ENCODE measurements at regions not wholly inside any gene's neighbourhood (a gene's known extent, or its start where the extent isn't known, plus 50 kb on each side); places are given as distances from the start of the nearest gene placed in this dataset.

DNA sequence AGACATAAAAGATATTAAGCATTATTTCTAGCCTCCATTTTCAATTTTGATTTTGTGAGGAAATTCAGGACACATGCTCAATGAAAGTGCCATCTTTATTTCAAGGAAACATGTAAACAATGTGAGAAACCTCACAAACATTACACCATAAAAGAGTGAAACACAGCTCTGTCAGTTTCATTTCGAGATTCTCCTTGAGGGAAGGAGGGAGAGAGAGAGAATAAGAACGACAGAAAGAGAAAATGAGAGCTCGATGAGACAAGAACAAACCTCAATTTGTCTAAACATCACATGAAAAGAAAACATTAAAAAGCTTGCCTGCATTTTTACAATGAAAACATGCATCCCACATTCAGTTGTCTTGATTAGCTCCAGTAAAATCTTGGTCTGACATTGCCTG lies 553.5 kb upstream of the MEF2C start:
- TF ChIP-seq, protein P1, sequence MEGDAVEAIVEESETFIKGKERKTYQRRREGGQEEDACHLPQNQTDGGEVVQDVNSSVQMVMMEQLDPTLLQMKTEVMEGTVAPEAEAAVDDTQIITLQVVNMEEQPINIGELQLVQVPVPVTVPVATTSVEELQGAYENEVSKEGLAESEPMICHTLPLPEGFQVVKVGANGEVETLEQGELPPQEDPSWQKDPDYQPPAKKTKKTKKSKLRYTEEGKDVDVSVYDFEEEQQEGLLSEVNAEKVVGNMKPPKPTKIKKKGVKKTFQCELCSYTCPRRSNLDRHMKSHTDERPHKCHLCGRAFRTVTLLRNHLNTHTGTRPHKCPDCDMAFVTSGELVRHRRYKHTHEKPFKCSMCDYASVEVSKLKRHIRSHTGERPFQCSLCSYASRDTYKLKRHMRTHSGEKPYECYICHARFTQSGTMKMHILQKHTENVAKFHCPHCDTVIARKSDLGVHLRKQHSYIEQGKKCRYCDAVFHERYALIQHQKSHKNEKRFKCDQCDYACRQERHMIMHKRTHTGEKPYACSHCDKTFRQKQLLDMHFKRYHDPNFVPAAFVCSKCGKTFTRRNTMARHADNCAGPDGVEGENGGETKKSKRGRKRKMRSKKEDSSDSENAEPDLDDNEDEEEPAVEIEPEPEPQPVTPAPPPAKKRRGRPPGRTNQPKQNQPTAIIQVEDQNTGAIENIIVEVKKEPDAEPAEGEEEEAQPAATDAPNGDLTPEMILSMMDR (IDR thresholded peaks at IDR 0.05; ENCODE audit: control insufficient read depth, insufficient read depth, low read depth, low read length, missing control alignments): no peak
- no peak overlapping the region for H3K4me3 ChIP-seq (ENCODE audit: control insufficient read depth, low read depth, low read length)
- no peak for DNase-seq (ENCODE audit: low read depth)

DNA sequence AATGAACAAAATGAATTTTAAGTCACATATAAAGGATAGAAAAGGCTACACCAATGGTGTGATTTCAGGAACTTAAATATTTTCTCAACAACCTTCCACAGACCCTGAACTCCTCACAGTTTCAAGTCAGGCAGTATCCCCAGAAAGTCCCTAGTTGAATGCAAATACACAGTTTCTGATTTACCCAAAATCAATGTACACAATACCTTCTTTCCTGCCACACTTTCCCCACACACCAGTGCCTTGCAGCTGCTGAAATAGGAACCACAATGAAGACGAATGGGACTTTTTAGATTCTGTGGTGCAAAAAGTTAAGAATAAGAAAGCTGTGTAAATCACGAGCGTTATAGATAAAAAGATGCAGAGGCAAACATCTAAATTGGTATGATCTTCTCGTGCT lies 552.4 kb upstream of the MEF2C start:
- TF ChIP-seq, protein P1 (IDR thresholded peaks at IDR 0.05; ENCODE audit: control insufficient read depth, insufficient read depth, low read depth, low read length, missing control alignments): no peak
- no peak for DNase-seq (ENCODE audit: low read depth)
- no peak overlapping the region for H3K4me3 ChIP-seq (ENCODE audit: control insufficient read depth, low read depth, low read length)

DNA sequence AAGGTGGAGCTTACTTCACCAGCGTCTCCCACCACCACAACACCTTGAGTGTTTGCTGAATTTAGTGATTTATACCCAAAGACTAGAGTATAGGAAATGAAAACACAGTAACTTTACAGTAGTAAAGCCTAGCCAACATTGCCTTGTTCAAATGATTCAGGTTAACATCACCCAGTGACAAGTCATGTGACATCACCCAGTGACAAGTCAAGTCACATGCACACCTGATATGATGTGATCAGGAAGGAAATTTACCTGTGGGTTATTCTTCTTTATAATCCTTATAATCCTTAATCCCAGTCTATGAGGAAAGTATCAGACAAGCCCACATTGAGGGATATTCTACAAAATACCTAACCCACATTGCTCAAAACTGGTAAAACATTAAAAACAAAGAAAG lies 545.6 kb upstream of the MEF2C start:
- DNase-seq (ENCODE audit: low read depth): no peak
- TF ChIP-seq, protein P1 (IDR thresholded peaks at IDR 0.05; ENCODE audit: control insufficient read depth, insufficient read depth, low read depth, low read length, missing control alignments): no peak
- no peak overlapping the region for H3K4me3 ChIP-seq (ENCODE audit: control insufficient read depth, low read depth, low read length)

DNA sequence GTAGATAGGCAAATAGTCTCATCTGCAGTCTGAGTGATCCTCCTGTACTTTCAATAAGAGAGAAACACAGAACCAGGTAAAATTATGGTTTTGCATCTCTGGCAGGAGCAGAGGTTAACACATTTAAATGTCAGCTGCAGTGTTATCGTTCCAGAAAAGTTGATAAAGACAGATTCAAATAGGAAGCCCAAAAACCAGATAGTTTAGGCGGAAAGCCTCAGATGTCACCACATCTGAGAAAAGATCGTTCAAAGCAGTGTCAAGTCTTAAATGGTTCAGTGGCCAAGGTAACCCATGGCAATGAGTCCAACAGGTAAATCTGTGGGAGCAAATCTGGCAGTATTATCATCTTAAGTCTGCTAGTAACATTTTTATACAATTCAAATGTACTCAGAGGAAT lies 542.1 kb upstream of the MEF2C start:
- H3K4me3 ChIP-seq (ENCODE audit: control insufficient read depth, low read depth, low read length): no peak overlapping the region
- DNase-seq (ENCODE audit: low read depth): no peak
- TF ChIP-seq, protein P1 (IDR thresholded peaks at IDR 0.05; ENCODE audit: control insufficient read depth, insufficient read depth, low read depth, low read length, missing control alignments): no peak

DNA sequence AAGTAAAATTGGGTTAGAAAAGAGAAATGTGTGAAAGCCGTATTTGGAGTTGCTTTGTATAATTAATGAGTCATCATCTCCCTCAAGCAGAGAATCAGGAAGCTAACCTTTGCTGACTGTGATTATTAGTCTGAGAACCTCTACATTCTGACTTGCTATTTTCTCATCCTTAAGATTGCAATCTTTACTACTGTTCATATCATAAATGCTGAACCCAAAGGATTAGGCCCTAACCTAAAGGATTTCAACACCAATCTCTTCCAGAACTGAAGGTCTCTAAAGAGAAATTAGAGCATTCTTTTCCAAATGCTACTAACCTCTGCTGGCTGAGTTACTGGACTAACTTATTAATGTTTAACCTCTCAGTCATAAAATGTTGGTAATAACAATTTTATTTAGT lies 538.1 kb upstream of the MEF2C start:
- no peak for DNase-seq (ENCODE audit: low read depth)
- TF ChIP-seq, protein P1 (IDR thresholded peaks at IDR 0.05; ENCODE audit: control insufficient read depth, insufficient read depth, low read depth, low read length, missing control alignments): no peak
- no peak overlapping the region for H3K4me3 ChIP-seq (ENCODE audit: control insufficient read depth, low read depth, low read length)

DNA sequence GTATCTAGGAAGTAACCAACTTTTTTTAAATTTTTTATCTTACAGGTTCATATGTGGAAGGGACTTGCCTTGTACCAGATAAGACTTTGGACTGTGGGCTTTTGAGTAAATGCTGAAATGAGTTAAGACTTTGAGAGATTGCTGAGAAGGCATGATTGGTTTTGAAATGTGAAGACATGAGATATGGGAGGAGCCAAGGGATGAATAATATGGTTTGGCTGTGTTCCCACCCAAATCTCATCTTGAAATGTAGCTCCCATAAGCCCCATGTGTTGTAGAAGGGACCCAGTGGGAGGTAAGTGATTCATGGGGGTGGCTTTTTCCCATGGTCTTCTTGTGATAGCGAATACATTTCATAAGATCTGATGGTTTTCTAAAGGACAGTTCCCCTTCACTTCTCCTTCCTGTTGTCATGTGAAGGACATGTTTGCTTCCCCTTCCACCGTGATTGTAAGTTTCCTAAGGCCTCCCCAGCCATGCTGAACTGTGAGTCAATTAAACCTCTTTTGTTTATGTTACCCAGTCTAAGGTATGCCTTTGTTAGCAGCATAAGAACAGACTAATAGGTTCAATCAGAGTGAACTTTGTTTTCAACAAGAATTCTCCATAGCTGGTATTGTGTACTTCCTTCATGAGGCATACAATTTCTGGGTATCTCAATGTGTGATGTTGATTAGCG lies 535.6 kb upstream of the MEF2C start:
- no peak overlapping the region for H3K4me3 ChIP-seq (ENCODE audit: control insufficient read depth, low read depth, low read length)
- DNase-seq (ENCODE audit: low read depth): no peak
- TF ChIP-seq, protein P1 (IDR thresholded peaks at IDR 0.05; ENCODE audit: control insufficient read depth, insufficient read depth, low read depth, low read length, missing control alignments): no peak

Data from AG09309 (cell line).